CD4-positive, CD25-positive, alpha-beta regulatory T cell (primary cell): ENCODE measurements at regions not wholly inside any gene's neighbourhood (a gene's known extent, or its start where the extent isn't known, plus 50 kb on each side); places are given as distances from the start of the nearest gene placed in this dataset.

Source experiments
- ATAC-seq, 2 donors: fragments of 150-1000 bp; cut with Tn5 transposase; one replicate each; pipeline ENCODE4 v1.10.0; 2021; ENCODE audit warnings: low read depth in 2 of 2, moderate number of reproducible peaks in 2 of 2, moderate library complexity in 1 of 2
- DNase-seq, 3 donors: peaks; one replicate each; pipeline versions ENCODE4 v3.0.0 to v3.0.0-alpha.2; 2012 to 2022; ENCODE audit warnings: mixed read lengths in 1 of 3
- H3K27ac ChIP-seq: one replicate; pipeline ENCODE4 v1.7.0; 2013; ENCODE audit warnings: mild to moderate bottlenecking, low read length; ENCODE audit not compliant: insufficient read depth, poor library complexity, severe bottlenecking
- H3K27me3 ChIP-seq: one replicate; pipeline ENCODE4 v1.7.0; 2013; ENCODE audit warnings: low read length; ENCODE audit not compliant: control insufficient read depth, insufficient read depth
- H3K36me3 ChIP-seq: one replicate; pipeline ENCODE4 v1.7.0; 2013; ENCODE audit warnings: mild to moderate bottlenecking, low read length, moderate library complexity; ENCODE audit not compliant: control insufficient read depth, insufficient read depth
- H3K4me1 ChIP-seq: 2 replicates; pipeline ENCODE4 v1.7.0; 2013; ENCODE audit warnings: mild to moderate bottlenecking, low read length; ENCODE audit not compliant: insufficient read depth, control insufficient read depth, poor library complexity, severe bottlenecking
- H3K4me3 ChIP-seq: one replicate; pipeline ENCODE4 v1.7.0; 2013; ENCODE audit warnings: low read depth, mild to moderate bottlenecking, low read length, moderate library complexity
- H3K9me3 ChIP-seq, 2 experiments: 1 replicate in 1 of 2; 2 replicates in 1 of 2; pipeline ENCODE4 v1.7.0; 2013; ENCODE audit warnings: low read length in 2 of 2, mild to moderate bottlenecking in 1 of 2, moderate library complexity in 1 of 2; ENCODE audit not compliant: control insufficient read depth in 2 of 2
- H3K27ac Mint-ChIP-seq, 3 donors: one replicate each; pipeline ENCODE4 v1.8.0; 2020 to 2022; ENCODE audit warnings: mild to moderate bottlenecking in 3 of 3, mixed read lengths in 3 of 3, moderate library complexity in 2 of 3
- H3K27me3 Mint-ChIP-seq: one replicate; pipeline ENCODE4 v1.8.0; 2022; ENCODE audit warnings: mild to moderate bottlenecking, mixed read lengths
- H3K36me3 Mint-ChIP-seq: one replicate; pipeline ENCODE4 v1.8.0; 2020; ENCODE audit warnings: mixed read lengths
- H3K4me1 Mint-ChIP-seq, 4 donors: one replicate each; pipeline ENCODE4 v1.8.0; 2020 to 2022; ENCODE audit warnings: mixed read lengths in 4 of 4, mild to moderate bottlenecking in 1 of 4
- H3K4me3 Mint-ChIP-seq, 4 donors: one replicate each; pipeline ENCODE4 v1.8.0; 2020 to 2022; ENCODE audit warnings: mild to moderate bottlenecking in 4 of 4, mixed read lengths in 4 of 4, moderate library complexity in 3 of 4
- H3K9me3 Mint-ChIP-seq, 7 donors: one replicate each; pipeline ENCODE4 v1.8.0; 2020 to 2022; ENCODE audit warnings: mixed read lengths in 7 of 7, mild to moderate bottlenecking in 3 of 7, moderate library complexity in 2 of 7

GRCh38 chr11:90343673-90344072, 120.8 kb upstream of the CHORDC1 start:
- H3K36me3 ChIP-seq = no peaks in the 10 kb centered on the region
- H3K27me3 ChIP-seq = no peaks in the 10 kb centered on the region
- no peak overlapping the region for H3K27ac ChIP-seq
- Mint-ChIP-seq H3K4me1 (no peaks in the 10 kb centered on the region), H3K9me3 (peaks cover 0 to 2% (median 0%) of the 10 kb centered on the region in 7 donors), H3K36me3 (no peaks in the 10 kb centered on the region), H3K4me3 (no peak overlapping the region), H3K27ac (no peak overlapping the region), H3K27me3 (no peaks in the 10 kb centered on the region)
- ATAC-seq = no peak
- H3K9me3 ChIP-seq = no peaks in the 10 kb centered on the region
- no peak for DNase-seq
- no peaks in the 10 kb centered on the region for H3K4me1 ChIP-seq
- H3K4me3 ChIP-seq = no peak overlapping the region

- H3K9me3 Mint-ChIP-seq = peaks cover 0 to 2% (median 0%) of the 10 kb centered on the region in 7 donors
- no peaks in the 10 kb centered on the region for H3K36me3 ChIP-seq
- H3K4me3 ChIP-seq = no peak overlapping the region
- no peak overlapping the region for H3K27ac ChIP-seq
- H3K27me3 ChIP-seq = no peaks in the 10 kb centered on the region
- H3K27me3 Mint-ChIP-seq = no peaks in the 10 kb centered on the region
- H3K9me3 ChIP-seq = no peaks in the 10 kb centered on the region
- no peak overlapping the region for H3K4me3 Mint-ChIP-seq
- H3K36me3 Mint-ChIP-seq = no peaks in the 10 kb centered on the region
- ATAC-seq = no peak
- H3K4me1 ChIP-seq = no peaks in the 10 kb centered on the region
- no peak overlapping the region for H3K27ac Mint-ChIP-seq
- DNase-seq = no peak
- H3K4me1 Mint-ChIP-seq = no peaks in the 10 kb centered on the region
These were observed 119.1 kb upstream of the CHORDC1 start for GRCh38 chr11:90341986-90342385.

- H3K9me3 ChIP-seq = no peaks in the 10 kb centered on the region
- H3K27ac Mint-ChIP-seq = no peak overlapping the region
- no peaks in the 10 kb centered on the region for H3K27me3 ChIP-seq
- DNase-seq (no peak), ATAC-seq (no peak)
- no peaks in the 10 kb centered on the region for H3K4me1 ChIP-seq
- no peaks in the 10 kb centered on the region for H3K4me1 Mint-ChIP-seq
- H3K4me3 ChIP-seq = no peak overlapping the region
- H3K4me3 Mint-ChIP-seq = no peak overlapping the region
- H3K36me3 Mint-ChIP-seq = no peaks in the 10 kb centered on the region
- no peaks in the 10 kb centered on the region for H3K36me3 ChIP-seq
- H3K27ac ChIP-seq = no peak overlapping the region
- H3K9me3 Mint-ChIP-seq = peaks cover 0 to 2% (median 0%) of the 10 kb centered on the region in 7 donors
- H3K27me3 Mint-ChIP-seq = peaks cover 4% of the 10 kb centered on the region
These were observed 109.6 kb upstream of the CHORDC1 start for GRCh38 chr11:90332415-90332814.

- H3K4me3 ChIP-seq = no peak overlapping the region
- DNase-seq = no peak
- no peaks in the 10 kb centered on the region for H3K27me3 Mint-ChIP-seq
These were observed 107.8 kb upstream of the CHORDC1 start for GRCh38 chr11:90330632-90331031.

GRCh38 chr11:90329043-90329442, 106.2 kb upstream of the CHORDC1 start:
- H3K27me3 ChIP-seq = no peaks in the 10 kb centered on the region
- H3K4me1 Mint-ChIP-seq = no peaks in the 10 kb centered on the region
- peaks cover 0 to 2% (median 0%) of the 10 kb centered on the region in 7 donors for H3K9me3 Mint-ChIP-seq
- H3K4me3 ChIP-seq = no peak overlapping the region
- DNase-seq = no peak
- no peaks in the 10 kb centered on the region for H3K27me3 Mint-ChIP-seq
- H3K27ac Mint-ChIP-seq = no peak overlapping the region
- H3K36me3 Mint-ChIP-seq = no peaks in the 10 kb centered on the region
- no peaks in the 10 kb centered on the region for H3K4me1 ChIP-seq
- no peaks in the 10 kb centered on the region for H3K9me3 ChIP-seq
- no peak for ATAC-seq
- H3K4me3 Mint-ChIP-seq = no peak overlapping the region
- H3K27ac ChIP-seq = no peak overlapping the region
- H3K36me3 ChIP-seq = no peaks in the 10 kb centered on the region

More at GRCh38 chr11:90330632-90331031, 107.8 kb upstream of the CHORDC1 start:
- Mint-ChIP-seq H3K9me3 (peaks cover 0 to 2% (median 0%) of the 10 kb centered on the region in 7 donors), H3K4me3 (no peak overlapping the region), H3K27ac (no peak overlapping the region), H3K4me1 (no peaks in the 10 kb centered on the region), H3K36me3 (no peaks in the 10 kb centered on the region)
- ATAC-seq = no peak
- H3K4me1 ChIP-seq = no peaks in the 10 kb centered on the region
- H3K27me3 ChIP-seq = no peaks in the 10 kb centered on the region
- no peaks in the 10 kb centered on the region for H3K36me3 ChIP-seq
- H3K9me3 ChIP-seq = no peaks in the 10 kb centered on the region
- no peak overlapping the region for H3K27ac ChIP-seq

GRCh38 chr11:90326647-90327046, 103.8 kb upstream of the CHORDC1 start:
- no peaks in the 10 kb centered on the region for H3K36me3 Mint-ChIP-seq
- H3K27me3 Mint-ChIP-seq = no peaks in the 10 kb centered on the region
- Histone ChIP-seq H3K36me3 (no peaks in the 10 kb centered on the region), H3K9me3 (no peaks in the 10 kb centered on the region), H3K4me1 (no peaks in the 10 kb centered on the region), H3K27ac (no peak overlapping the region), H3K4me3 (no peak overlapping the region), H3K27me3 (no peaks in the 10 kb centered on the region)
- peaks cover 0 to 4% (median 0%) of the 10 kb centered on the region in 7 donors for H3K9me3 Mint-ChIP-seq
- H3K4me1 Mint-ChIP-seq = no peaks in the 10 kb centered on the region
- H3K4me3 Mint-ChIP-seq = no peak overlapping the region
- no peak overlapping the region for H3K27ac Mint-ChIP-seq
- DNase-seq (no peak), ATAC-seq (no peak)

- H3K4me3 ChIP-seq = no peak overlapping the region
- no peaks in the 10 kb centered on the region for H3K4me1 ChIP-seq
- peaks cover 0 to 7% (median 2%) of the 10 kb centered on the region in 7 donors for H3K9me3 Mint-ChIP-seq
- no peak overlapping the region for H3K27ac Mint-ChIP-seq
- DNase-seq = no peak
- H3K27me3 Mint-ChIP-seq = no peaks in the 10 kb centered on the region
- no peaks in the 10 kb centered on the region for H3K36me3 Mint-ChIP-seq
- no peaks in the 10 kb centered on the region for H3K4me1 Mint-ChIP-seq
- no peaks in the 10 kb centered on the region for H3K27me3 ChIP-seq
- H3K9me3 ChIP-seq = no peaks in the 10 kb centered on the region
- ATAC-seq = no peak
- no peak overlapping the region for H3K27ac ChIP-seq
- H3K36me3 ChIP-seq = no peaks in the 10 kb centered on the region
- no peak overlapping the region for H3K4me3 Mint-ChIP-seq
These were observed 100.4 kb upstream of the CHORDC1 start for GRCh38 chr11:90323289-90323688.

GRCh38 chr11:90321018-90321417, 98.2 kb upstream of the CHORDC1 start:
- Mint-ChIP-seq H3K36me3 (no peaks in the 10 kb centered on the region), H3K4me1 (no peaks in the 10 kb centered on the region), H3K4me3 (no peak overlapping the region), H3K27ac (no peak overlapping the region), H3K27me3 (no peaks in the 10 kb centered on the region), H3K9me3 (peaks cover 0 to 7% (median 2%) of the 10 kb centered on the region in 7 donors)
- no peaks in the 10 kb centered on the region for H3K9me3 ChIP-seq
- H3K4me1 ChIP-seq = no peaks in the 10 kb centered on the region
- H3K27me3 ChIP-seq = no peaks in the 10 kb centered on the region
- H3K36me3 ChIP-seq = no peaks in the 10 kb centered on the region
- DNase-seq (no peak), ATAC-seq (no peak)
- H3K4me3 ChIP-seq = no peak overlapping the region
- no peak overlapping the region for H3K27ac ChIP-seq
